HG03135 (cell line): ENCODE measurements at regions not wholly inside any gene's neighbourhood (a gene's known extent, or its start where the extent isn't known, plus 50 kb on each side); places are given as distances from the start of the nearest gene placed in this dataset.

Source experiments
- ATAC-seq: cut with Tn5 transposase; IDR thresholded peaks from one replicate; pipeline ENCODE4 v1.9.1; 2021; ENCODE audit warnings: mild to moderate bottlenecking, moderate library complexity; ENCODE audit not compliant: unreplicated experiment

GRCh38 chr4:174122705-174123104, 160.8 kb downstream of the FBXO8 start:
- ATAC-seq: no peak

GRCh38 chr4:174120446-174121295, 162.8 kb downstream of the FBXO8 start:
- ATAC-seq: no peak

- no peak for ATAC-seq
Measured at GRCh38 chr4:174119830-174120229, 163.6 kb downstream of the FBXO8 start.

GRCh38 chr4:174119051-174119450, 164.4 kb downstream of the FBXO8 start:
- no peak for ATAC-seq

- ATAC-seq: no peak
Measured at GRCh38 chr4:174118171-174118570, 165.3 kb downstream of the FBXO8 start.

- ATAC-seq: no peak
Measured at GRCh38 chr4:174117445-174117844, 166.0 kb downstream of the FBXO8 start.

GRCh38 chr4:174116021-174116420, 167.4 kb downstream of the FBXO8 start:
- ATAC-seq: no peak

GRCh38 chr4:174111422-174111821, 172.0 kb downstream of the FBXO8 start:
- ATAC-seq: no peak

- no peak for ATAC-seq
Measured at GRCh38 chr4:174110180-174110579, 173.3 kb downstream of the FBXO8 start.

- no peak for ATAC-seq
Measured at GRCh38 chr4:174107746-174108354, 175.6 kb downstream of the FBXO8 start.

GRCh38 chr4:174105202-174105601, 178.3 kb downstream of the FBXO8 start:
- no peak for ATAC-seq

- ATAC-seq: no peak
Measured at GRCh38 chr4:174100910-174101309, 182.6 kb downstream of the FBXO8 start.

GRCh38 chr4:174099712-174100111, 183.8 kb downstream of the FBXO8 start:
- no peak for ATAC-seq

- ATAC-seq: no peak
Measured at GRCh38 chr4:174096999-174097398, 186.5 kb downstream of the FBXO8 start.

GRCh38 chr4:174096456-174096855, 187.0 kb downstream of the FBXO8 start:
- ATAC-seq: no peak

- no peak for ATAC-seq
Measured at GRCh38 chr4:174091130-174091529, 192.3 kb downstream of the FBXO8 start.

GRCh38 chr4:174089711-174090110, 193.8 kb downstream of the FBXO8 start:
- ATAC-seq: no peak

GRCh38 chr4:174088795-174089194, 194.7 kb downstream of the FBXO8 start:
- ATAC-seq: no peak

- ATAC-seq: no peak
Measured at GRCh38 chr4:174086829-174087799, 196.4 kb downstream of the FBXO8 start.

- ATAC-seq: no peak
Measured at GRCh38 chr4:174084981-174085380, 198.5 kb downstream of the FBXO8 start.

- no peak for ATAC-seq
Measured at GRCh38 chr4:174084542-174084941, 198.9 kb downstream of the FBXO8 start.
